GM18505 (cell line): ENCODE measurements at regions not wholly inside any gene's neighbourhood (a gene's known extent, or its start where the extent isn't known, plus 50 kb on each side); places are given as distances from the start of the nearest gene placed in this dataset.

Experiments
- ATAC-seq: cut with Tn5 transposase; IDR thresholded peaks from one replicate; pipeline ENCODE4 v1.9.1; 2021; ENCODE audit not compliant: unreplicated experiment
- POLR2A ChIP-seq: IDR thresholded peaks from 4 replicates; pipeline ENCODE4 v1.6.1; 2011; ENCODE audit warnings: borderline replicate concordance; ENCODE audit not compliant: insufficient read depth, insufficient read length; ENCODE audit errors: extremely low read depth

DNA sequence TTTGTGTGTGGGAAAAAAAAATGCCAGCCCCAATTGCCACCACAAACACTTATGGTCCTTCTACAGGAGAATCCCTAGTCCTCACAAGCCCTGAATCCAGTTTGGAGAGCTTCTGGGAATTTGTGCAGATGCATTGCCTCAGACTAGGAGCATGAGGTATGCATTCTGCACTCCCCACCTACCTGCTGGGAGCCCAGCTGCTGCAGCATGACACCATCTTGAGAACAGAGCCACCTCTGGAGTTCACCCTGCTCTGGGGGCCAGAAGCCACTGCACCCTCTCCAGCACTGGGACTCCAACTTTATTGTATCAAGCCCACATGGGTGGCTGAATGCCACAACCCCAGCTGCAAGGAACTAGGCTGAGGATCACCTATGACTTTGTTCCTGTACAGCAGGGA is 568.5 kb upstream of the ID4 start:
- no peak for TF ChIP-seq POLR2A
- no peak for ATAC-seq

GRCh38 chr6:19269341-19269898 is 567.8 kb upstream of the ID4 start:
- ATAC-seq: no peak
- no peak for TF ChIP-seq POLR2A

GRCh38 chr6:19270616-19271015 is 566.6 kb upstream of the ID4 start:
- TF ChIP-seq POLR2A: no peak
- no peak for ATAC-seq

GRCh38 chr6:19279273-19279684 is 557.9 kb upstream of the ID4 start:
- TF ChIP-seq POLR2A: no peak
- no peak for ATAC-seq

- no peak for TF ChIP-seq POLR2A
- no peak for ATAC-seq
These were observed 549.2 kb upstream of the ID4 start for GRCh38 chr6:19287928-19288327.

DNA sequence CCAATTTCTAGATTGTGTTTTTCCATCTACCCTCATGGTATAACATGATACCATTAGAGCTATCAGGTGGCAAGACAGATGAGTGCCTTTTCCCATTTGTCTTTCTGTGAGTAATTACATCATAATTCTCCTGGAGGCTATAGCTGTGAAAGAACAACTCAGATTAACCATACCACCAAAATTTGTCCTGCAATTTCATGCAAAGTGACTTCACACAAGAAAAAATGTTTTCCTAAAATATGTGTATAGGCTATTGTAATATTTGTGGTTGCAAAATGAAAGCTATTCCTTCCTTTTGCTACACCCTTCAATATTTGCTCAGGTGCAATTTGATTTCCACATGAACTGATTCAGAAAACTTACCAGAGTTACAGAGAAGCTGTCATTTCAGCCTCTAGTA is 547.7 kb upstream of the ID4 start:
- no peak for TF ChIP-seq POLR2A
- ATAC-seq: no peak

DNA sequence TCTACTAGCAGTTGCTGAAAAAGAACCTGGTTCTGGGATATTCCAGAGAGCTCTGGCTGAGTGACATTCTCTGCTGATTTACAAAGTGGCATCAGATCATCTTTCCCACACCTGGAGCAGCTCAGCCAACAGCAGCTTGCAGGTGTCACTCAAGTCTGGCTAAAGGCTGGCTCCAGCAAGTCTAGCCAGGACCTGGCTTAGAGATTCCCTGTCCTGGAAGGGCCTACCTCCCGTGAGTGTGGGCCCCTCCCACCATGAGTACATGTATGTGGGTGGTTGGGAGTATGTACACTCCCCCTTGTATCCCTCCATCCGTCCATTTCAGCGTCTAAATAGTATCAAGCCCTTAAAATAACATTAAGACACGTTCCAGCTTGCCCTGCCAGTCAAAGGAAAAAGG is 539.3 kb upstream of the ID4 start:
- no peak for TF ChIP-seq POLR2A
- no peak for ATAC-seq

- TF ChIP-seq POLR2A: no peak
- no peak for ATAC-seq
These were observed 538.7 kb upstream of the ID4 start for GRCh38 chr6:19298421-19298820.

- no peak for TF ChIP-seq POLR2A
- ATAC-seq: no peak
These were observed 538.0 kb upstream of the ID4 start for GRCh38 chr6:19299129-19299528.

DNA sequence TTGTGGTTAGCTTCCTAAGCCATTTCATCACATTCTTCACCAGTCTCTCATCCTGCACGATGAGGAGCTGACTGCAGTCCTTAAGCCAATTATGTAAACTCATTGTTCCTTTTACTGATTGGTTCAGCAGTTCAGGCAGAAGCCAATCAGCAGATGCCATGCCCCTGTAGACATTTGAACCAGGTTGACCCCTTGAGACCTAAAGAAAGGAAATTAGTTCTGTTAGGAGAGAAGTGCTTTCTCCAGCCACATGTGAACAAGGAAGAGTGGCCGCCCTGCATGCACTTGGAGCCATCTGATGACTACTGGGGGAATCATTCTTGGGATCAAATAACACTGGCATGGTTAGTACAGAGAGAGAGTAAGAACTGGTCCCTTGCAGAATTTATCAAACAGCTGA is 535.2 kb upstream of the ID4 start:
- no peak for ATAC-seq
- TF ChIP-seq POLR2A: no peak

DNA sequence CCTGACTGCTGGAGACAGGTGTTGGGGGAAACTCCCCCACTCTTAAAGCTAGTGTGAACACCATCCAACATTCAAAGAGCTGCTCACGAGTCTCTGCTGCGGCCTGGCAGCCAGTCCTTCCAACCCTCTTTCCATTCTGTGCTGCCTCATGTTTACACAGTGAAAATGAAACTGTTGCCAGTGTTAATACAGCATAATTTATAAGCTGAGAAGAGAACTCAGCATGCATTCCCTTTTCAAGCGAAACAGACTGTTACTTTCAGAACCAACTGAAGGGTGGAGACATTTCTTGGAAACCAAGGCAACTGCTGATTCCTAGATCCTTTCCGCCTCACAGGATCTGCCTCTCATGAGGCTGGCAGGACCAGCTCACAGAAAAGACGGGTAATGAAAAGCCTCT is 533.8 kb upstream of the ID4 start:
- no peak for TF ChIP-seq POLR2A
- no peak for ATAC-seq

DNA sequence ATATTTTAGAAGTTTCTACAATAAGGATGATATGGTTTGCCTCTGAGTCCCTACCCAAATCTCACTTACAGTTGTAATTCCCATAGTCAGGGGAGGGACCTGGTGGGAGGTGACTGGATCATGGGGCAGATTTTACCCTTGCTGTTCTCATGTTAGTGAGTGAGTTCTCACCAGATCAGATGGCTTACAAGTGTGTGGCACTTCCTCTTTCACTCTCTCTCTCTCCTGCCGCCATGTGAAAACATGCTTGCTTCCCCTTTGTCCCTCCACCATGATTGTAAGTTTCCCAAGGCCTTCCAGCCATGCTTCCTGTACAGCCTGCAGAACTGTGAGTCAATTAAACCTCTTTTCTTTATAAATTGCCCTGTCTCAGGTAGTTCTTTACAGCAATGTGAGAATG is 527.5 kb upstream of the ID4 start:
- TF ChIP-seq POLR2A: no peak
- no peak for ATAC-seq

DNA sequence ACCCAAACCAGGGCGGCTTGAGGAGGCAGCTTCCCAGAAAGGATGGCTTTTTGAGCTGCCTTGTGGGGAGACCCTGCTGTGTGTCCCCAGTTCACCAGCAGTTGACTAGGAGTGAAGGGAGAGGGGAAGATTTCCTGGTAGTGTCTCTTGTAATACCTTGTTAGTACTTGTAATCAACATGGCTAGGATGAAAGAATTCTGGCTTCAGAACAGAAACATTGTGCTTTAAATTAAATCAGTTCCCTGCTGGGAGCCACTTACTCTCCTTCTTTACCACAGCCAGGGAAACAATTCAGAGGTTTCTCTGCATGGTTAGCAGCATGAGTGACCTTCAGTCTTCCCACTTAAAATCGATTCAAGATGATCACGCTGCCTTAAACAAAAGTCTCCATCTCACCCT is 525.4 kb upstream of the ID4 start:
- no peak for ATAC-seq
- TF ChIP-seq POLR2A: no peak

DNA sequence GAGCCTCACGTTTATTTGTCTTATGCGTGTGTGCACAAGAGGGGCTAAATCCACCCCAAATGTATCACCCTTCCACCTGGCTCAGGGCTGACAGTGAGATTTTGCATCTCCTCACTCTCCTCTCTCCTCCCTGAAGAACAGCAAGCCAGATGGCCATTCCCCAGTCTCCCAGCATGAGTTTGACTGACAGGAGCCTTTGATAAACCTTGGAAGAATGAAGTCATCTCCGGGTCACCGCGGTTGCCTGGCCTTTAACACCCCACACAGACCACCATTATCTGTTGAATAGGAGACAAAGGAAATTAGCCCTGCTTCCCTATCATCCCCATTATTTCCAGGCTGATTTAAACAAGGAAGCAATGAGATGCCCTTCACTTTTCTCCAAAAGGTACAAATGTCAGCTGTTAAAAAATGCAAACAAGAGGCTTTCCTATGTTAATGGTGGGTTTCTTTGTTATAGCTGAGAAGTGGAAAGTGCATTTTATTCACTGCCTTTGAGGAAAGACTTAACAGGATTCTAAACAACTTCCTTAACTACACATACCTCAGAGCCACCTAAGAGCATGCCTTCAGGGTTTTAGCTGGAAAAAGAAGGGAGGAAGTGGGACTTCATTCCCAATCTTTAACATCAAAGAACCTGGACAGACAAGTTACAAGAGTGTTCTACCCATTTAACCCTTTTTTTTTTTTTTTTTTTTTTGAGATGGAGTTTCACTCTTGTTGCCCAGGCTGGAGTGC is 524.8 kb upstream of the ID4 start:
- TF ChIP-seq POLR2A: no peak
- ATAC-seq: no peak
